Hepatic stellate cell (primary cell): ENCODE measurements at regions not wholly inside any gene's neighbourhood (a gene's known extent, or its start where the extent isn't known, plus 50 kb on each side); places are given as distances from the start of the nearest gene placed in this dataset.

ENCODE experiments used
- DNase-seq: peaks from one replicate; pipeline ENCODE4 v3.0.0; 2011; ENCODE audit warnings: low spot score

DNA sequence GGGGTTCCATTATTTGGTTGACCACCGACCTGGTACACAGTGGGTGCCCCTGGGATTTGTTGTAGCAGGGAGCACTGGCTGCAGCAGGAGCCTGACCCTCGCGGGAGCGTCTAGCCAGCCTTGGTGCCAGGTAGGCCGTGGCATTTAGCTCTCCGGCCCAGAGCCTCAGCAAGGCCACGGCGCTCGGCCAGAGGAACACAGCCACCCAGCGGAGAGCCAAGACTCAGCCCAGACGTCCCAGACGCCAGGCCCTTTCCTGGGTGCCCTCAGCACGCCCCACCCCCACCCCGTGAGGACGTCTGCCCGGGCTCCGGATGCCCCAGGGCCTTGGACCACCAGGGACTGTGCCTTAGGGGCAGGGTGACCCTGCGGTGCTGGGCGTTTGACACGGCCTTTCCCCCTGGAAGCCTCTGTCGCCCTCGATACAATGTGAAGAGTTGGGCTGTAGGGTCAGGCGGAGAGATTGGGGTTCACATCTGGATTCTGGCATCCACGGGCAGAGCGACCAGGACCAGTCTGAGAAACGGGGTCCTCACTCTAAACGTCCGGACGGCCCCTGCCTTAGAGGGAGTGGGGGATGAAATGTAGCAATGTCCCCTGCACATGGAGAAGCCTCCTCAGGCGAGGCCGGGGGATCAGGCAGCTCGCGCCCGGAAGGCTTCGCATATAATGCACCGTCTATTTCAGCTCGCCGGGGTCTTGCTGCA, 99.2 kb upstream of the FGF3 start:
- DNase-seq = no peak

GRCh38 chr11:69918938-69919650, 99.9 kb upstream of the FGF3 start:
- DNase-seq = peak; percentile 86

DNA sequence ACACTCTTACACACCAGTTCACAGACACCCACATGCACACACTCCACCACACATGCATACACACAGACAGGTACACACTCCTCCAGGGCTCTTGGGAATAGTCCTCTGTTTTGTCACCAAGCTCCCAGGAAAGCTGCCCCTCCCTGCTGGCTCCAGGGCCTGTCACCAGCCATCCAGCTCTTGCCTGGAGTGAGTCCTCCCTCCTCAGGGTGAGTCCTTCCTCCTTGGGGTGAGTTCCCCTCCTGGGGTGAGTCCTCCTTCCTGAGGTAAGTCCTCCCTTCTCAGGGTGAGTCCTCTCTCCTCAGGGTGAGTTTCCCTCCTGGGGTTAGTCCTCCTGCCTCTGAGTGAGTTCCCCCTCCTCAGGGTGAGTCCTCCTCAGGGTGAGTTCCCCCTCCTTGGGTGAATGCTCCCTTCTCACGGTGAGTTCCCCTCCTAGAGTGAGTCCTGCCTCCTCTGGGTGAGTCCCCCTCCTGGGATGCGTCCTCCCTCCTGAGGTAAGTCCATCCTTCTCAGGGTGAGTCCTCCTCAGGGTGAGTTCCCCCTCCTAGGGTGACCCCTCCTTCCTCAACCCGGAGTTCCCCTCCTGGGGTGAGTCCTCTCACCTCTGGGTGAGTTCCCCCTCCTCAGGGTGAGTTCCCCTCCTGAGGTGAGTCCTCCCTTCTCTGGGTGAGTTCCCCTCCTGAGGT, 100.6 kb upstream of the FGF3 start:
- no peak for DNase-seq

GRCh38 chr11:69920345-69921127, 101.3 kb upstream of the FGF3 start:
- no peak for DNase-seq

GRCh38 chr11:69921128-69922014, 102.2 kb upstream of the FGF3 start:
- no peak for DNase-seq

DNA sequence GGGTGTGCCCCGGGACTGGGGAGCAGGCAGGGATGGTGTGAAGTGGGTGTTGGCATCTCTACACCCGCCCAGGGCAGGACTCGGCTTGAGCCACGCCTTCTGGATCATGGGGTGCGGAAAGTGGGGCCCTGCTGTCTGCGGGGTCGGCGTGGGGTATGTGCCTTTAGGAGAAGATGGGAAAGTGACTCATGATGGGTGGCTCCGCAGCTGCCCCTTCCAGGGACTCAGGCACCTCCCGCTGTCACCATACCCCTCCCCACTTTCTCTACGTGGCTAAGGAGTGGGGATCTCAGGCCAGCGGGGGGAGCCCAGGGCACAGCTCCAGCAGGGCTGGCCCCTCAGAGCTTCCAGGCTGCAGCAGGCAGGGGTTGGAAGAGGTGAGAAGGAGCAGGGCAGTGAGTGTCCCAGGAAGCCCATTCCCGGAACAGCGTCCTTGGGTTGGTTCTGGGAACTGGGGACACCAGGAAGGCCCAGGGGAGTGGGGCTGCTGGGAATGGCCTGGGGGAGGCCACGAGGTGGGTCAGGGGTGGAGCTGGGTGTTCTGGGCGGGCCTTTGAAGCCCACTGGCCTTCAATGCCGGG, 102.9 kb upstream of the FGF3 start:
- DNase-seq = no peak

- DNase-seq = no peak
These were observed 103.4 kb upstream of the FGF3 start for GRCh38 chr11:69922596-69923111.

DNA sequence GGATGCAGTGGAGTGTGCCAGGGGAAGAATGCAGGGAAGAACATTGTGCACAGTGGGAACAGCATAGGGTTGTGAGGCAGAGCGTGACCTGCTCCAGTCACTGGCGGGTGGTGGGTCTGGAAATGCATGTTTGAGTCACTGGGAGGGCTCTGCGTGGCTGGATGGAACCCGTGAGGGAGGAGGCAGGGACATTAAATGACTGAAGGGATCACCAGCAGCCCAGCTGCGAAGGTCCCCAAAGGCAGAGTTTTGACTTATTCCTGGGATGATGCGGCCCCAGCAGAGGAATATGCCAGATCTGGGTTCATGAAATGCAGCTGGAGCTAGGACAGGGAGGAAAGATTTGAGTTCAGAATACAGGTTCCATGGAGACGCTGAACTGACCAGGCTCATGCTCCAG, 104.0 kb upstream of the FGF3 start:
- DNase-seq = no peak

GRCh38 chr11:69923641-69924307, 104.6 kb upstream of the FGF3 start:
- DNase-seq = no peak

DNA sequence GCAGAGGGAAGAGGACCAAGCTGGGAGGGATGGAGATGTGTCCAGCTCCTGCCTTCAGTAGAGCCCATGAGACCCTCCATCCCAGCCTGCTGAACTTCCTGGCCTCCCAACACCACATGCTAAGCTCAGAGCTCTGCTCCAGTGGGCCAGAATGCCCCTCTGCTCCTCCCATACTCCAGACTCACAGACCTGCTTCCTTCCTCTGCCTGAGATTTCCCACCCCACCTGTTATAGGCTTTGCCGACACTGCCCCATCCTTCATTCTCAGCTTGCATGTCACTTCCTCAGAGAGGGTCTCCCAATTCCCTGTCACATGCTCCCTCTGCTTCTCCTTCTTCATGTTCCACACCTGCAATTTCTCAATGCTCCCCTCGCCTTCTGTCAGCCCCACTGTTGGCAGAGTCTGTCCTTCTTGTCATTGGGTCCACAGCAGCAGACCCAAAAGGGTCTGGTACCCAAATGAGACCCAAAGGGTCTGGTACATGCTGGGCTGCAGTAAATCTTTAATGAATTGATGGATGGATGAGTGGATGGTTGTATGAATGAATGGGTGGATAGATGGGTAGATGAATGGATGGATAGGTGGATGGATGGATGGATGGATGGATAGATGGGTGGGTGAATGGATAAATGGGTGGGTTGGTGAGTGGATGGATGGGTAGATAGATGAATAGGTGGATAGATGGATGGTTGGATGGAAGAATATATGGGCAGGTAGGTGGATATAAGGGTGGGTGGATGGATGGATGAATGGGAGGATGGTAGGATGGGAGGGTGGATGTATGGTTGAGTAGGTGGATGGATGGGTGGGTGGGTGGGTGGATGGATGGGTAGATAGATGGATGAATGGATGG, 105.3 kb upstream of the FGF3 start:
- DNase-seq = no peak

DNA sequence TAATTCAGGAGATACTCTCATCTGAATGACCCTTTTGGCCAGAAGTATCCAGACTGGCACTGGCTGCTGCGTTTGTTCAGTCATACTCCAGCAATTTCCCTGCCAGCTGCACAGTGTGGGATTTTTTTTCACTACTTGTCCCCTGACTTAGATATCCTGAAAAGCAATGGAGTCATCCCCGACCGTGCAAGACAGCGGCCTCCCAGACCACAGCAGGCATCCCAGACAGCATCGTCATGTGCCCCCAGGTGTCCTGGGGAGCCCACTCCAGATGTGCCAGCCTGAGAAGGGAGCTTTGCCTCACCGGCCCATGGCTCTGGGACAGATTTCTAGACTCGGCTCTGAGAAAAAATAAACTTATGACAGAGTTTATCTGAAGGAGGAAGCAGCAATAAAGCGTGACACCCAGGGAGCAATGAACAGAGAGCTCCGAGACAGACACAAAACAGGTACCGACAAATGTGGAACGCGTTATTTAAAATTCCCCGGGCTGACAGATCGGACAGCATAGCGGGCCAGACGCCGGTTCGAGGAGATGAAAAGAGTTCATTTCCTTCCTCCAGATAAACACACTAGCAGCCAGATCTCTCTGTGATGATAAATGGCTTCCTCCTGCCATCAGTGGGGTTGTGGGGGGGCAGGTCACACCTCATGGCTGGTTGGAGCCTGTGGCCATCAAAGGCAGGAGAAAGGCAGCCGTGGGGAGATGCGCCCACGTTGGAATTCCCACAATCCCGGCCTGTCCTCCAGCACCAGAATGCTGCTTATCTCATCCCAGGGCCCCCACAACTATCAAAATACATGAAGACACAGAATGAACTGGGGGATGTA, 106.4 kb upstream of the FGF3 start:
- peak; percentile 60 for DNase-seq

- DNase-seq = no peak
These were observed 107.3 kb upstream of the FGF3 start for GRCh38 chr11:69926376-69927050.

DNA sequence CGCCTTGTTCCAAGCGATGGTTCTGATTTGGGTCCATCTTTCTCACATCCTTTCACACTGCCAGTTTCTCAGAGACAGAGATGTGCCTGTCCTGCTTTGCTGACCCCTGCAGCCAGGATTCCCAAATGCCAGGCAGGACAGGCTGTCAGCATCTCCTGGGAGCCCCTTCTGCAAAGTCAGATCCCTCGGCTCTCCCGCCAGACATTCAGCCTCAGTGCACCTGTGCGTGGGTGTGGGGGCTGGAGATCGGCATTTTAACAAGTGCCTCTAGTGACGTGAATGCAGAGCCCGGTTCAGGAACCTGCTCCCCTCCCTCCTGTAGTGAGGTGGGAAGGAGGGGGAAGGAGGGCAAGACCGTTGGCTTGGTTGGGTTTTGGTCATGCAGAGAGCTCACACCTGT, 108.9 kb upstream of the FGF3 start:
- DNase-seq = no peak

DNA sequence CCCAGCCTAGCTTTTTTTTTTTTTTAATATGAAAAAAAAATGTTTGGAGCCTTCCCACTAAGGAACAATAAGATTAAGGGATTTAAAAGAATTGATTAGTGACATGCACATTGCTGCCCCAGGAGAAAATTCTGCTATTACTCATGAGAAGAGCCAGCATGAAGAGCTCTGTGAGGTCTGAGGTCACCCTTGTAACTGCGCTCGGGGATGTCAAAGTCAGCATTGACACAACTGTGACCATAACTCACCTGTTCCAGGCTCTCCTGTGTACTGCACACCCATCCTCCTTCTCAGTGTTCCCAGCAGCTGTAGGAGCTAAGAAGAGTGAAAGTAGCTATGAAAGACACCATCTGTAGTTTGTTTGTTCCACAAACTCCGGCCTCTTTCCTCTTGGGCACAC, 109.8 kb upstream of the FGF3 start:
- no peak for DNase-seq

DNA sequence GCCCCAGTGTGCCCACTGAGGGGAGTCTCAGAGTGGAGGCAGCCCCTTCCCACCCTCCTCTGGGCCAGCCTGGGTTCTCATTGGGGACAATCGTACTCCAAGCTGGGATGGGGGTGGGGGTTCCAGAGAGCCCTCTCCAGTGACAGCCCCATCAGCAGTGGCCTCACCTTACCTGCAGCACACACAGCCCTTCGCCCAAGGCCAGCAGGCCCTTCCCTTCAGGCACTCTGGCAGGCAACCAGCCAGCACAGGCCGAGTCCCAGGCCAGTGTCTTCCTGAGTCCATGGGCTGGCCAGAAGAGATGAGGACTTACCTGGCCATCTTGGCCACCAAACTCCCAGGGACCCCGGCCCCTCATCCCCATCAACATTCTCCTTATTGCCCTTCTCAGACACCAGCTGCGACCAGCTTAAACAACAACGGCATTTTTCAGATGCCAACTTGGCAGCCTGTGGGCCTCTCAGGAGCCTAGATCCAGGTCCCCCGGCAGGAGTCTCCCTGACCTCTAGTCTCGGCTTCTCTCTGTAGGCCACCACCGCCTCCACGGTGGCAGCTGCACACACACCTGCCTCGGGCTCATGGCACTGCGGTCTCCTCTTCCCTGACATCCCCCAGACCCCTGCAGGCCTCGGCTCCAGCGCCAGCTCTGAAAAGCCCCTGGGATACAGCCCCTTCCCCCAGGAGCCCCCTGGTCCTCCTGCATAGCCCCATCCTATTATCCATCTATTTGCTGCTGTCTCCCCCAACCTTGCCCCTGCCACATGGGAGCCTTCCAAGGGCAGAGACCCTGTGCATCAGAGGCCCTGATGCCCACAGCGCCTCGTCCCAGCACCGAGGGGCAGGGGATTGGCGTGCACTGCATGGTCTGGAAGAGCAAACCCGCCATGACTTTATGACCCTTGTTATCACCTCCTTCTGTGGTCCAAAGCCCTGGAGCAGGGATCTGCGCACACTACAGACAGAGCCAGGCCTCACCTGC, 111.2 kb upstream of the FGF3 start:
- no peak for DNase-seq

DNA sequence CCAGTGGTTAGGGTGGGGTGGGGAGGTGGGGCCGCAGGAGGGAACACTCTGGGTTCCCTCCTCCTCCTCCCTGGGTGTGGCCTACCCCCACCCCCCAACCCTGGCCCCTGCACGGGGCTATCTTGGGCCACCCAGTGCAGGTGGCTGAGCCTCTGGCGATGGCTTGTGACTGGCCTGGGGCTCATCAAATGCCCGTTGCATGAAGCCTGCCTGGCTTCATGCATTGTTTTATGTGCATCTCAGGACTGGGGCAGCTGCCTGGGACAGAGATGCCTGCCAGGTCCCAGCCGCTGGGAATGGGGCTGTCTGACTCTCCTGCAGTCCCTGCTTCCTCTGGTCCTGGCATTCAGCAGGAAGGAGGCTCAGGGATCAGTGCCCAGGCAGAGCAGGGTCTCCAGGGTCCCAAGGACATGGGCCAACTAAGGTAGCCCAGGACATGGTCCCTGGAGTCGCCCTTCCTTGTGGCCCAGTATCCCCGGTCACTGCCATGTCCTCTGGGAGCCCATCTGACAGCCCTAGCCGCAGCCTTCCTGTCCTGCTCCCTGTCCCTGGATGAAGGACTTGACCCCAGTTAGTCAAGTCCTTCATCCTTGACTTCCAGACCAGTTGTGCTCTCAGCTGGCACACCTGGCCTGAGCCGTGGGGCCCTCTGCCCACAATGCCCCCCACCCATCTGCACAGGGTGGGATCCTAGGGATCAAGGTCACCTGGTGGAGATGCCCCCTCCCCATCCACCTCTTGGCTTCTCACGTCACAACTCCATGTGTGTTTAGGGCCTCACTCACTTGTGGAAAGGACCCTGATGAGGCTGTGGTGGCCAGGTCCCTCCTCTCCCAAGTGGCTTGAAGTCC, 112.1 kb upstream of the FGF3 start:
- no peak for DNase-seq
